Esophagus muscularis mucosa (tissue), 3 donors: ENCODE measurements at regions not wholly inside any gene's neighbourhood (a gene's known extent, or its start where the extent isn't known, plus 50 kb on each side); places are given as distances from the start of the nearest gene placed in this dataset.

ENCODE experiments used
- POLR2AphosphoS5 ChIP-seq, 2 donors: sonication (generic); formaldehyde crosslinking; IDR thresholded peaks; one replicate each; pipeline ENCODE4 v1.6.1; 2017; ENCODE audit warnings: antibody characterized with exemption in 2 of 2
- TF ChIP-seq, protein P1 (sequence below), 3 experiments: fragments of 200-600 bp in 2 of 3; fragments of 450-650 bp in 1 of 3; sonication (generic) in 2 of 3; IDR thresholded peaks; one replicate each; pipeline ENCODE4 v1.5.1; 2017 to 2019; ENCODE audit warnings: antibody characterized with exemption in 3 of 3, mild to moderate bottlenecking in 2 of 3, moderate library complexity in 1 of 3

DNA sequence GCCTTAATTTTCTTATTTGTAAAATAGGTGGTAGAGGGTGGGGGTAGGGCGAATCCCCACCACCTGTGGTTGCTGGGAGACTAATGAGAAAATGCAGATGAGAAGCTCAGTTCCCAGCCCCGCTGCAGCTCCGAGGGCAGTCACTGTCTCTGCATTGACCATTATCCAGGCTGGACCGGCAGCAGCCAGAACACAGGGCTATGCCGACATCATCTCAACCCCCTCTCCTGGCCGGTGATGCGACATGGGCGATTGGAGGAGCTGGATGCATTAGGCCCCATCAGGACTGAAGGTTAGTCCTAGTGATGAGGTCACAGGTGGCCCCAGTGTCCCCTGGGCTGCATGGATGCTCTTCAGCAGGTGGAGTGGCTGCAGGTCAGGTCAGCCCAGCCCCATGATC lies 412.4 kb downstream of the CTTN start:
- TF ChIP-seq, protein P1, sequence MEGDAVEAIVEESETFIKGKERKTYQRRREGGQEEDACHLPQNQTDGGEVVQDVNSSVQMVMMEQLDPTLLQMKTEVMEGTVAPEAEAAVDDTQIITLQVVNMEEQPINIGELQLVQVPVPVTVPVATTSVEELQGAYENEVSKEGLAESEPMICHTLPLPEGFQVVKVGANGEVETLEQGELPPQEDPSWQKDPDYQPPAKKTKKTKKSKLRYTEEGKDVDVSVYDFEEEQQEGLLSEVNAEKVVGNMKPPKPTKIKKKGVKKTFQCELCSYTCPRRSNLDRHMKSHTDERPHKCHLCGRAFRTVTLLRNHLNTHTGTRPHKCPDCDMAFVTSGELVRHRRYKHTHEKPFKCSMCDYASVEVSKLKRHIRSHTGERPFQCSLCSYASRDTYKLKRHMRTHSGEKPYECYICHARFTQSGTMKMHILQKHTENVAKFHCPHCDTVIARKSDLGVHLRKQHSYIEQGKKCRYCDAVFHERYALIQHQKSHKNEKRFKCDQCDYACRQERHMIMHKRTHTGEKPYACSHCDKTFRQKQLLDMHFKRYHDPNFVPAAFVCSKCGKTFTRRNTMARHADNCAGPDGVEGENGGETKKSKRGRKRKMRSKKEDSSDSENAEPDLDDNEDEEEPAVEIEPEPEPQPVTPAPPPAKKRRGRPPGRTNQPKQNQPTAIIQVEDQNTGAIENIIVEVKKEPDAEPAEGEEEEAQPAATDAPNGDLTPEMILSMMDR (IDR thresholded peaks at IDR 0.05): no peak
- TF ChIP-seq POLR2AphosphoS5 (IDR thresholded peaks at IDR 0.05): no peak
